Hepatocyte (in vitro differentiated cells): ENCODE measurements at regions not wholly inside any gene's neighbourhood (a gene's known extent, or its start where the extent isn't known, plus 50 kb on each side); places are given as distances from the start of the nearest gene placed in this dataset.

Experiments
- CTCF ChIP-seq: fragments of 200-600 bp; sonication (generic); IDR thresholded peaks from 2 replicates; pipeline ENCODE4 v1.5.1; 2016; ENCODE audit warnings: antibody characterized with exemption, mild to moderate bottlenecking; ENCODE audit not compliant: poor library complexity
- EZH2 ChIP-seq: fragments of 200-600 bp; sonication (generic); IDR thresholded peaks from 2 replicates; pipeline ENCODE4 v1.6.1; 2016; ENCODE audit warnings: antibody characterized with exemption, mild to moderate bottlenecking, borderline replicate concordance
- EZH2phosphoT487 ChIP-seq: fragments of 200-600 bp; sonication (generic); IDR thresholded peaks from one replicate; pipeline ENCODE4 v1.6.1; 2018; ENCODE audit warnings: antibody characterized with exemption, mild to moderate bottlenecking, low read depth, moderate library complexity; ENCODE audit not compliant: unreplicated experiment, severe bottlenecking

GRCh38 chr4:178894126-178894525 lies 1451.9 kb upstream of the AGA start:
- TF ChIP-seq CTCF (no peak), EZH2phosphoT487 (no peak), EZH2 (no peak)
